IPS-20b (cell line): ENCODE measurements at regions not wholly inside any gene's neighbourhood (a gene's known extent, or its start where the extent isn't known, plus 50 kb on each side); places are given as distances from the start of the nearest gene placed in this dataset.

ENCODE experiments used
- H3K27ac ChIP-seq: one replicate; pipeline ENCODE4 v1.5.1; 2013; ENCODE audit warnings: low read length
- H3K27me3 ChIP-seq: 2 replicates; pipeline ENCODE4 v1.6.1; 2013; ENCODE audit warnings: mild to moderate bottlenecking, low read length, inconsistent platforms; ENCODE audit not compliant: insufficient read depth
- H3K36me3 ChIP-seq: 2 replicates; pipeline ENCODE4 v1.6.1; 2013; ENCODE audit warnings: low read depth, mild to moderate bottlenecking, inconsistent platforms, low read length, moderate library complexity; ENCODE audit not compliant: insufficient read depth
- H3K4me1 ChIP-seq: 2 replicates; pipeline ENCODE4 v1.6.1; 2013; ENCODE audit warnings: mild to moderate bottlenecking, control low read depth, inconsistent platforms, low read length, moderate library complexity; ENCODE audit not compliant: insufficient read depth
- H3K4me3 ChIP-seq: 2 replicates; pipeline ENCODE4 v1.5.1; 2013; ENCODE audit warnings: mild to moderate bottlenecking, low read length, inconsistent platforms
- H3K9ac ChIP-seq: 2 replicates; pipeline ENCODE4 v1.6.1; 2013; ENCODE audit warnings: low read depth, mild to moderate bottlenecking, inconsistent platforms, low read length, moderate library complexity
- H3K9me3 ChIP-seq: 2 replicates; pipeline ENCODE4 v1.6.1; 2013; ENCODE audit warnings: mild to moderate bottlenecking, low read depth, low read length, inconsistent platforms; ENCODE audit not compliant: insufficient read depth

- H3K27me3 ChIP-seq = no peaks in the 10 kb centered on the region
- H3K9me3 ChIP-seq = no peaks in the 10 kb centered on the region
- no peak overlapping the region for H3K9ac ChIP-seq
- H3K27ac ChIP-seq = no peak overlapping the region
- H3K4me1 ChIP-seq = no peaks in the 10 kb centered on the region
- no peak overlapping the region for H3K4me3 ChIP-seq
- no peaks in the 10 kb centered on the region for H3K36me3 ChIP-seq
Observed at GRCh38 chr2:56515399-56515798, 331.6 kb downstream of the CCDC85A start.

DNA sequence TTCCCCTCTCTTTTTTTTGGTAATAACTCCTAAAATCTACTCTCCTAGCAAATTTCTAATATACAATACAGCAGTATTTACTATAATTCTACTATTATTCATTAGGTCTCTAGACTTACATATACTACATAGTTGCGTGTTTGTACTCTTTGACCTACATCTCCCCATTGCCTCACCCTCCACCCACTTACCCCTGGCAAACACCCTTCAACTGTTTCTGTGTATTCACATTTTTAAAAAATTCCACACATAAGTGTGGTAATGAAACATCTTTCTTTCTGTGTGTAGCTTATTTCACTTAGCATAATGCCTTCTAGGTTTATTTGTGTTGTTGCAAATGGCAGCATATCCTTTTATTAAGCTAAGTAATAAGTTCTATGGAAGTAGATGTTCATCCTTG, 336.0 kb downstream of the CCDC85A start:
- no peak overlapping the region for H3K27ac ChIP-seq

GRCh38 chr2:56522605-56523089, 338.9 kb downstream of the CCDC85A start:
- Histone ChIP-seq H3K4me3 (no peak overlapping the region), H3K27me3 (no peaks in the 10 kb centered on the region), H3K36me3 (no peaks in the 10 kb centered on the region), H3K4me1 (no peaks in the 10 kb centered on the region; the same call in 1 of the 2 replicates), H3K9me3 (no peaks in the 10 kb centered on the region), H3K9ac (no peak overlapping the region), H3K27ac (no peak overlapping the region)

More for the DNA sequence above, 336.0 kb downstream of the CCDC85A start:
- Histone ChIP-seq H3K27me3 (no peaks in the 10 kb centered on the region), H3K36me3 (no peaks in the 10 kb centered on the region), H3K9me3 (no peaks in the 10 kb centered on the region), H3K4me1 (no peaks in the 10 kb centered on the region; the same call in 1 of the 2 replicates), H3K9ac (no peak overlapping the region), H3K4me3 (no peak overlapping the region)

DNA sequence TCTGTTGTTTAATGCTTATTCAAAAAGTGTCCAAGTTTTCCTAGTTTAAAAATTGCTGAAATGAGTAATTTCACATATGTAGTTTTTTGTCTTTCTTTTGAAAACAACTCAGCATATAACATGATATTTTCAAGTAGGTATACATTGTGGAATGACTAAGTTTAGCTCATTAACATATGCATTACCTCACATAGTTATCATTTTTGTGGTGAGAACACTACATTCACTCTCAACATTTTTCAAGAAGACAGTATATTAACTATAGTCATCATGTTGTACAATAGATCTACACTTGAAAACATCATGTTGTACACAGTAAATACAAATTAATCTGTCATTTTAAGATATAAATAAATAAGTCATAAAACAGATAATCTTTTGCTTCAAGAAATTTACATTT, 340.0 kb downstream of the CCDC85A start:
- Histone ChIP-seq H3K27ac (no peak overlapping the region), H3K9me3 (no peaks in the 10 kb centered on the region), H3K9ac (no peak overlapping the region), H3K4me1 (no peaks in the 10 kb centered on the region; the same call in 1 of the 2 replicates), H3K36me3 (no peaks in the 10 kb centered on the region), H3K27me3 (no peaks in the 10 kb centered on the region), H3K4me3 (no peak overlapping the region)

DNA sequence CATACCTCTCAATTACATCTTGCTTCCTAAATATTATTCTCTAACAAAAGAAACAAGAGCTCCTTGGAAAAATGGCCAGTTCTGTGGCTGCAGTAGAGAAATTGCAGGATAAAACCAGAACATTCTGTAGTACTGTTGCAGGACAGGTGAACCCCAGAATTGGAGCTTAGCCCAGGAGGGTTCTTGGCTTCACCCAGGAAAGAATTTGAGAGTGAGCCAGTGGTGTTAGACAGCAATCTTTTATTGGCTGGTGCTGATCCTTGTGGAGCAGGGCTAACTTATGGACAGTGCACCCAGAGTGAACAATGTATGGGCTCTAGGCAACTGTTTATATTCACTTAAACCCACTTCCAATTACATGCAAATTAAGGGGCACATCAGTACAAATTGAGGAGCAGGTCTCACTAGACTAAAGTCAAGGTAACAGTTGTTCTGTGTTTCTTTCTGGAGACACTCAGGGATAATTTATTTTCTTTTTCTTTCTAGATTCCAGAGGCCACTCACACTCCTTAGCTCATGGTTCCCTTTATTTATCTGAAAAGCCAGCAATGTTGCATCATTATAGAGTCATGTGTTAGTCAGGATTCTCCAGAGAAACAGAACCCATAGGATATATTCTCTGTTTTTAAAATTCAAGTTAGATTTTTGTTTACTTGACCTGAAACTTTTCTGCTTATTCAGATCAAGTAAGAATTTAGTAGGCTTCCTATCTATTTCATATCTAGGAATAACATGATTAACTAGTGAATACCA, 348.1 kb downstream of the CCDC85A start:
- Histone ChIP-seq H3K9ac (no peak overlapping the region), H3K9me3 (no peaks in the 10 kb centered on the region), H3K36me3 (no peaks in the 10 kb centered on the region), H3K4me3 (no peak overlapping the region), H3K27me3 (no peaks in the 10 kb centered on the region), H3K4me1 (no peaks in the 10 kb centered on the region), H3K27ac (no peak overlapping the region)

DNA sequence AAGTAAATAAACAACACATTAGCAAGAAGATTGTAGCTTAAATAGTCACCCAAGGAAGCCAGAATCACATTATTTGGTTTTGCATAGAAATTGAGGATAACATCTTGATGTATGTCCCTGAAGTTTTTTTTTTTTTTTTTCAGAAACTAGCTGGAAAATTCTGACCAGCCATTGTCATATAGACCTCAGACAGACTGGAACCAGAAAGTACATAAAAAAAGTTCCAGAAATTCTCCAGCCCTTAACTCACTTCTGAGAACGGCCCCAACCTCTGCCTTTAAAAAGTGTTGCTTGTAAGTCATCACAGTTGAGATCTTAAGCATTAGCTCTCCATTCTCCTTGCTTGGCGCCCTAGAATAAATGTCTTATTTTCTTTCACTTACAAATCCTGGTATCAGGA, 350.5 kb downstream of the CCDC85A start:
- Histone ChIP-seq H3K4me1 (no peaks in the 10 kb centered on the region), H3K4me3 (no peak overlapping the region), H3K9ac (no peak overlapping the region), H3K27me3 (no peaks in the 10 kb centered on the region), H3K36me3 (no peaks in the 10 kb centered on the region), H3K27ac (no peak overlapping the region), H3K9me3 (no peaks in the 10 kb centered on the region)

- Histone ChIP-seq H3K27ac (no peak overlapping the region), H3K4me3 (no peak overlapping the region), H3K36me3 (no peaks in the 10 kb centered on the region), H3K27me3 (no peaks in the 10 kb centered on the region), H3K9ac (no peak overlapping the region), H3K9me3 (no peaks in the 10 kb centered on the region; the same call in 1 of the 2 replicates), H3K4me1 (no peaks in the 10 kb centered on the region)
Observed at GRCh38 chr2:56537756-56538155, 354.0 kb downstream of the CCDC85A start.

DNA sequence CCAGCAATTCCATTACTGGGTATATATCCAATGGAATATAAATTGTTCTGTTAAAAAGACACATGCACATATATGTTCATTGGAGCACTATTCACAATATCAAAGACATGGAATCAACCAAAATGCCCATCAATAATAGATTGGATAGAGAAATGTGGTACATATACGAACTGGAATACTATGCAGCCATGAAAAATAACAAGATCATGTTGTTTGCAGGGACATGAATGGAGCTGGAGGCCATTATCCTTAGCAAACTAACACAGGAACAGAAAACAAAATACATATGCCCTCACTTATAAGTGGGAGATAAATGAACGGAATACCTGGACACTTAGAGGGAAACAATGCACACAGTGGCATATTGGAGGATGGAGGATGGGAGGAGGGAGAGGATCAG, 355.8 kb downstream of the CCDC85A start:
- no peak overlapping the region for H3K27ac ChIP-seq
- no peak overlapping the region for H3K9ac ChIP-seq
- no peak overlapping the region for H3K4me3 ChIP-seq
- H3K4me1 ChIP-seq = no peaks in the 10 kb centered on the region
- H3K9me3 ChIP-seq = no peaks in the 10 kb centered on the region; the same call in 1 of the 2 replicates
- no peaks in the 10 kb centered on the region for H3K36me3 ChIP-seq
- no peaks in the 10 kb centered on the region for H3K27me3 ChIP-seq

DNA sequence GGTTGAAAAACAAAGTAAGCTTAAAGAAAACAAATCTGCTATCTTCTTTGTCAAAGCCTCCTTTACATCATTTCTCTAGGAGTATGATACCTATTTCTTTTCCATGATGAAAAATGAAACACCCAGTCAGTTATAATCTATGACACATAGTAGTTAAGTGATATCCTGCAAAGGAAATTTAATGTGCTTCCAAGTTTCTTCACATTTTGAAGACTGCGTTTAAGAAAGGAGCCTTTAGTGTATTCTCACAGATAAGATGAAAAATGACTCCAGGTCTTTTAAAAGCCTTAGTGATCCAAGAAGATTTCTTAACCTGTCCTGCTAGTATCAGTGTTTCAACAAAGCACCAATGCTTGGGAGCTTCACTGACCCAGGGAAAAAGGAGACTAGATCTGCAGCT, 356.7 kb downstream of the CCDC85A start:
- H3K9me3 ChIP-seq = no peaks in the 10 kb centered on the region; the same call in 1 of the 2 replicates
- H3K4me3 ChIP-seq = no peak overlapping the region
- H3K27ac ChIP-seq = no peak overlapping the region
- H3K27me3 ChIP-seq = no peaks in the 10 kb centered on the region
- no peaks in the 10 kb centered on the region for H3K4me1 ChIP-seq
- no peak overlapping the region for H3K9ac ChIP-seq
- H3K36me3 ChIP-seq = no peaks in the 10 kb centered on the region

DNA sequence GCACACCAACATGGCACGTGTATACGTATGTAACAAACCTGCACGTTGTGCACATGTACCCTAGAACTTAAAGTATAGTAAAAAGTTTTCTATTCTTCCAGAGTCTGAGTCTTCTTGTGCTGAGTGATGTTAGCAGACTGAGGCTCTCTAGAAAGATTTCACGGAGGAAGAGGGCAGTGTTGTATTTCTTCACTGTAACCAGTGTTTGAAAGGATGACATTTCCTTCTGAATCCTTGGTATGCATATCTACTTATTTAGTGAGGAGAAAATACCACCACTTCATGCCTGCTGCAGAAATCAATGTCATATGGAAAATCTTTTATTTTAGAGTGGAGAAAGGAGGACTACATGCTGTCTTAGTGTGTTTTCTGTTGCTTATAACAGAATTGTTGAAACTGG, 357.1 kb downstream of the CCDC85A start:
- Histone ChIP-seq H3K9ac (no peak overlapping the region), H3K27ac (no peak overlapping the region), H3K4me3 (no peak overlapping the region), H3K4me1 (no peaks in the 10 kb centered on the region), H3K9me3 (no peaks in the 10 kb centered on the region; the same call in 1 of the 2 replicates), H3K27me3 (no peaks in the 10 kb centered on the region), H3K36me3 (no peaks in the 10 kb centered on the region)

DNA sequence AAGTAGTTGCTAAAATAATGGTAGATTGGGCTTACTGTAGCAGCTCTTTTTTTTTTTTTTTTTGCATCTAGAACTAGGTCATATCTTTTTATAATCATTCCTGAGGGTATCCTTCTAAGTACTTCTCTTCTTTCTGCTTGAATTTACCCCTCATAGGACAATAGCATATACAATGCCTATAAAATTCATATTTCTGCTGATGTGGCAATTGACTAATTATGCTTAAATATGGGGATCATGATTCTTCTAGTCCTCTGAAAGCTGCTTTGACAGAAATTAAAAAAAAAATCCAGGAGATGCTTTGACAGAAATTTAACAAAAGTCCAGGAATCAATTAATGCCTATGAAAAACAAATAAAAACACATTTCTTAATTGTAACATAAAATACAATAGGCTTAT, 358.4 kb downstream of the CCDC85A start:
- no peaks in the 10 kb centered on the region for H3K4me1 ChIP-seq
- no peak overlapping the region for H3K9ac ChIP-seq
- H3K27me3 ChIP-seq = no peaks in the 10 kb centered on the region
- no peaks in the 10 kb centered on the region; the same call in 1 of the 2 replicates for H3K9me3 ChIP-seq
- H3K27ac ChIP-seq = no peak overlapping the region
- H3K36me3 ChIP-seq = no peaks in the 10 kb centered on the region
- H3K4me3 ChIP-seq = no peak overlapping the region

DNA sequence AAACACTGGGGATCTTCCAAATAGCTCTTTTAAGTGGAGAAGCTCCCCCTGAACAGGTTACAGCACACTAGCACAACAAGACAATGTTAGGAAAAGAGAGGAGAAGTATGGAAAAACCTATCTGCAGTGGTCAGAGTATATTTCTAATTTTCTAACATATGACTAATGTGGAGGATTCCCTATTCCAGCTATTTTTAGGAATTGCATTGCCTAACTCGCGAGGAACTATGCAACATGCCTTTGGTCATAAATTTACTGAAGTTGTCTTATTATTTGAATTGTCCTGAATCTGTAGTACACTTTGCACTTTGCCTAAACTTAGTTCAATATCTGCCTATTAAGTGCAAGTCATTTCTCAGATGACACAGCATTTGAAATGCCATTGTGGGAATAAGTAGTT, 381.4 kb downstream of the CCDC85A start:
- Histone ChIP-seq H3K36me3 (no peaks in the 10 kb centered on the region), H3K4me1 (no peaks in the 10 kb centered on the region), H3K9ac (no peak overlapping the region), H3K4me3 (no peak overlapping the region), H3K9me3 (no peaks in the 10 kb centered on the region), H3K27ac (no peak overlapping the region), H3K27me3 (no peaks in the 10 kb centered on the region)
